GM21576 (cell line): ENCODE measurements at regions not wholly inside any gene's neighbourhood (a gene's known extent, or its start where the extent isn't known, plus 50 kb on each side); places are given as distances from the start of the nearest gene placed in this dataset.
"Not testable (repeated sequence)": the region's sequence is repeated elsewhere in the genome, so short reads cannot be mapped to it uniquely, and the experiment has no call there.

Experiments
- ATAC-seq: cut with Tn5 transposase; IDR thresholded peaks from one replicate; pipeline ENCODE4 v1.9.1; 2021; ENCODE audit warnings: mild to moderate bottlenecking, moderate library complexity; ENCODE audit not compliant: unreplicated experiment

- ATAC-seq, result no peak
Measured at GRCh38 chr10:7108141-7108540, 302.7 kb downstream of the SFMBT2 start.

GRCh38 chr10:7107285-7107684 is 303.5 kb downstream of the SFMBT2 start:
- no peak for ATAC-seq

- not testable (repeated sequence) for ATAC-seq
Measured at GRCh38 chr10:7104379-7104778, 306.5 kb downstream of the SFMBT2 start.

- peak; percentile 58 for ATAC-seq
Measured at GRCh38 chr10:7102557-7103349, 308.1 kb downstream of the SFMBT2 start.

- no peak for ATAC-seq
Measured at GRCh38 chr10:7102084-7102483, 308.8 kb downstream of the SFMBT2 start.

- ATAC-seq, result no peak
Measured at GRCh38 chr10:7101451-7101850, 309.4 kb downstream of the SFMBT2 start.

- ATAC-seq, result no peak
Measured at GRCh38 chr10:7100032-7100702, 310.7 kb downstream of the SFMBT2 start.

GRCh38 chr10:7098160-7098762 is 312.6 kb downstream of the SFMBT2 start:
- no peak for ATAC-seq

GRCh38 chr10:7094781-7095180 is 316.1 kb downstream of the SFMBT2 start:
- ATAC-seq, result no peak

GRCh38 chr10:7093368-7093767 is 317.5 kb downstream of the SFMBT2 start:
- no peak for ATAC-seq

GRCh38 chr10:7092603-7093002 is 318.2 kb downstream of the SFMBT2 start:
- no peak for ATAC-seq

- ATAC-seq, result no peak
Measured at GRCh38 chr10:7090529-7090928, 320.3 kb downstream of the SFMBT2 start.

GRCh38 chr10:7085913-7086589 is 324.8 kb downstream of the SFMBT2 start:
- no peak for ATAC-seq

- no peak for ATAC-seq
Measured at GRCh38 chr10:7085147-7085912, 325.5 kb downstream of the SFMBT2 start.

- ATAC-seq, result no peak
Measured at GRCh38 chr10:7084280-7085005, 326.4 kb downstream of the SFMBT2 start.

GRCh38 chr10:7082967-7083366 is 327.9 kb downstream of the SFMBT2 start:
- ATAC-seq, result no peak

- ATAC-seq, result no peak
Measured at GRCh38 chr10:7077880-7078279, 333.0 kb downstream of the SFMBT2 start.

- ATAC-seq, result no peak
Measured at GRCh38 chr10:7075851-7076250, 335.0 kb downstream of the SFMBT2 start.

GRCh38 chr10:7075110-7075509 is 335.7 kb downstream of the SFMBT2 start:
- no peak for ATAC-seq

- ATAC-seq, result no peak
Measured at GRCh38 chr10:7071421-7071820, 339.4 kb downstream of the SFMBT2 start.
